Stimulated activated CD4-positive, alpha-beta T cell treated with anti-CD3 and anti-CD28 coated beads, TNF-alpha, amount 100 ng/mL, for 4 hours (primary cell): ENCODE measurements at regions not wholly inside any gene's neighbourhood (a gene's known extent, or its start where the extent isn't known, plus 50 kb on each side); places are given as distances from the start of the nearest gene placed in this dataset.
"Not testable (repeated sequence)": the region's sequence is repeated elsewhere in the genome, so short reads cannot be mapped to it uniquely, and the experiment has no call there.

Source experiments
- DNase-seq, 3 experiments: peaks; one replicate each; pipeline ENCODE4 v3.0.0-alpha.2; 2020; ENCODE audit warnings: low read depth in 3 of 3

DNA sequence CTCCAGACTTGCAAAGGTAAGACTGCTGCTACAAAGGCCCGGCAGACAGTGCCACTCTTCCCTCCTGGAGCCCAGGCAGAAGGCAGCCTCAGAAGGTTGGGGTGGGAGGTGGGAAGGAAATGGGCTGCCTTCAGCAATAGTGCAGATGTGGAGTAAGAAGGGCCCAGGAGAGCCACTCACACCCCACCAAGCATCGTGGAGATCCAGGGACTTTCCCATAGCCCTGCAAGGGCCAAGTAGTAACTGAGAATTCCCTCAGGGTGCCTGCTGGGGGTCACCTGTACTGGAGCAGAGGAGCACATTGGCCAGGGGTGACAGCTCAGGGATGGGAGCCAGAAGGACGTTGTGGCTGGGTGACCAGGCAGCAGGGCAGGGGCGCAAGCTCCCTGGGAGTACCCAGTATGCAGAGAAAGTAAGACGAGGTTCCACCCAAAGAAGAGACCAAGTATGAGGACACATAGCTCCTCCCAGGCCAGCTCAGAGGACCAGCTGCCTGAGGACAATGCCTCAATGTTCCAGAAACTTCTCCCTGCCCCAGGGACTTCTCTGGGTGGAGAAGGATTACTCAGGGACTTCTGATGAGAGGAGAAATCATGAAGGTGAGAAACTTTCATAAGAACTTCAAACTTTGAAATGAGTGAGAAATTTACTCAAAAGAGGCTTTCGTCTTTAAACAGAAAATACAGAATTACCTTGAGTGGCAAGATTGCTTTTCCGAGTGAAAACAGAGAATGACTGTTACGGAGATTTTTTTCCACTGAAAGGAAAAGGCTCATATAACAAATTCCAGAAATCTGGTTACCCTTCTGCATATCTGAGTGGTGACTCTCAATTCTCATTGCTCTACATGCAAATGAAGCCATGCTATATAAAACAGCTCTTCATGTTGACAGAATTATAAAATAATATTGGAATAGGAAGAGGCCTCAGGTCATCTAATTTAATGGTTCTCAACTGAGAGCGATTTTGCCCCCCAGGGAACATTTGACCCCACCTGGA, 87.9 kb upstream of the TRIO start:
- no peak for DNase-seq

DNA sequence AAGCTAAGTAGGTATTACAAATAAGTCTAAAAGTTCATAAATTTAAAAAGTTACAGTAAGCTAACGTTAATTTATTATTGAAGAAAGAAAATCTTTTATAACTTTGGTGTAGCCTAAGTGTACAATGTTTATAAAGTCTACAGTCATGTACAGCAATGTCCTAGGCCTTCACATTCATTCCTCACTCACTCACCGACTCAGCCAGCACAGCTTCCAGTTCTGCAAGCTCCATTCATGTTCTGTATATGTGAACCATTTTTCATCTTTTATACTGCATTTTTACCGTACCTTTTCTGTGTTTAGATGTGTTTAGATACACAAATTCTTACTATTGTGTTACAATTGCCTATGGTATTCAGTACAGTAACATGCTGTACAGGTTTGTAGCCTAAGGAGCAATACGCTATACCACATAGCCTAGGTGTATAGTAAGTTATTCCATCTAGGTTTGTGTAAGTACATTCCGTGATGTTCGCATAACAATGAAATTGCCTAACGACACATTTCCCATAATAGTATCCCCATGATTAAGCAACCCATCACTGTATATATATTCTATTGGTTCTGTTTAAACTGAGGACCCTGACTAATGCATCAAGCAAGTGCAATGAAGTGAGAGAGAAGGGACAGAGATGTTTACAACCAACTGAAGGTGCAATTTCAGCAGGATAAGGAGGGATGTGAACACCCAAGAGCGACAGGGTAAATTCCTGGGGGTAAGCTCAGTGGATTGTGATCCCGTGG, 88.9 kb upstream of the TRIO start:
- no peak for DNase-seq

DNA sequence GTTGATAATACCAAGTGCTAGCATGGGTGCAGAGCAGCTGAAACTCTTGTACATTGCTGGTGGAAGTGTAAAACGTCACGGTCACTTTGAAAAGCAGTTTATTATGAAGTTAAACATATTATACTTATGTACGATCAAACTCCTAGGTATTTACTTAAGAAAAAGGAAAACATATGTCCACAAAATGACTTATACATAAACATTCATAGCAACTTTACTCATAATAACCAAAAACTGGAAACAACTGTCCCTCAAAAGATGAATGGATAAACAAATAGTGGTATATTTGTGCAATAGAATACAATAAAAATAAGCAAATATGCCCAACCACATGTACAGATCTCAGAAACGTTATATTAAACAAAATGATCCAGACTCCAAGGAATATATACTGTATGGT, 92.3 kb upstream of the TRIO start:
- no peak for DNase-seq

DNA sequence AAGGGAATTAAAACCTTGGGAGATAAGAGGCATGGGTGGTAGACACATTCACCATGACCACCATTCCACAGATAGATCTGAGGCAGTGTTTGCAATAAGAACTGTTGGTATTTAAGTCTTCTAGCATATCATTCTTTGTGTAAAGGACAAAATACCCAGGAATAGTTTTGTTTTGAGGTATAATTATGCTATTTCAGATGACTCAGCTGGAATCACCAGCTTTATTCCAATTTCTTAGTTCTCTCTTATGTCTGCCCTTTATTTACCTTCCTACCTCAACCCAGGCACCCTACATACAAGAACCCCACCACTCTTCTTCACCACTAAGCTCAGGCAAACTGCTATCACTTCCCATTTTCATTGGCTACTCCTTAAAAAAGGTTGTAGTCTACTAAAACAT, 94.7 kb upstream of the TRIO start:
- DNase-seq = no peak

DNA sequence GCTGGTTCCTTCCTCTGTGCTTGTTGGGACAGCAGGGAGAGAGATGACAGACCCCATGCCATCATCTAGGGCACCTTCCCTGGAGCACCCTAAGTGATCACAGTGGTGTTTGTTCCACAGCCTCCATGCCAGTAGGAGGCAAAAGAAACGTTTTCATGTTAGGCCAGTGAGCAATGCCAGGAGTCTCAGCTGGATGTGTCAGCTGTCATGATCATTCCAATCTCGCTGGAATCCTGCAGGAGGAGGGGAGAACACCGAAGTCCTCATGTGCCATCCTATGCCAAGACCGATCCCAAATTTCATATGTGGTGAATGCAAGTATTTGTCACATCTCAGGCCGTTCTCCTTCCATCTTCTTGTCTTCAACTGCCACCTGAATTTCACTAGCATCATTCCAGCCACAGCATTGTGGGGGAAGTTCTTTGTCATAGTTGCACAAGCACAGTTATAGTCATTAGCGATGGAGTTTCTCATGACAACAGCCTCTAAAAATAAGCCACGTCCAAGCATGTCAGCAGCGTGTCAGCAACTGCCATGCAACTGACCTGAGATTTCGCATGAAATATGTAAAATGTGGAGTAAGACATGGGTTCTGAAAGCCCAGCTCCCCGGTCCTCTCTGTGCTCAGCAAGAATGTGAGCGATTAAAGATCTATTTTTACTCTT, 97.2 kb upstream of the DNAH5 start:
- DNase-seq = no peak

DNA sequence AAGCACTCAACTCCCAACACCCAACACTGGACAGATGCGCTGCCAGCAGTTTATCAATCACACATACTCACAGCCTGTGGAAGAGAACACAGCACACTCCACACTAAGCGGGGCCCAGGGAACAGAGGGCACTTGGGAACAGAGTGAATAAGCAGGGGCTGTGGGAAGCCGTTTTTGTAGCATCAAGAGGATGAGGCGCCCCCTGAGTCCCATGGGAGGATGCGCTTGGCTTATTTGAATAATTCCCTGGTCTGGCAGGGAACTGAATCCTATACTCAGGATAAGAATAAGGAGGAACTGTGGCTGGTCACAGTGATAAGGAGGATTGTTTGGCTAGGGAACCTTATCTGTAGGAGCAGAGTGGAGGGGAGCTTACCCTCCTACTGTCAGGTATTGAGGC, 96.1 kb upstream of the DNAH5 start:
- DNase-seq = no peak

DNA sequence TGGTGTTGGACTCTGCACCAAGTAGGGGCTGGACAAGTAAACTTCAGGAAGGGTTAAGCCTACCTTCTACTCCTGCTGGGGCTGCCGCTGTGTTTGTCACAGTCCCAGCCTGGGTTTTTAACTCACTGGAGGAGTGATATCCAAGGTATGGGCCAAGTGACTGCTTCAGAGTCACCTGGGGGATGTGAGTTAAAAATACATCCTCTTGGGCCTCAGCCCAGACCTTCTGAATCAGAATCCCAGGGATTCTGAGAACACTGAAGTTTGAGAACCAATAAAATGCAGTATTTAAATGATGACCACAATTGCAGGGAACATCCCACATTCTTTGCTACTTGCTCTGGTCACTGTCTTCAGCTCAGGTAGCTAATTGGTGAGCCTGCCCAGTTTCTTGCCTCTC, 95.1 kb upstream of the DNAH5 start:
- DNase-seq = no peak

DNA sequence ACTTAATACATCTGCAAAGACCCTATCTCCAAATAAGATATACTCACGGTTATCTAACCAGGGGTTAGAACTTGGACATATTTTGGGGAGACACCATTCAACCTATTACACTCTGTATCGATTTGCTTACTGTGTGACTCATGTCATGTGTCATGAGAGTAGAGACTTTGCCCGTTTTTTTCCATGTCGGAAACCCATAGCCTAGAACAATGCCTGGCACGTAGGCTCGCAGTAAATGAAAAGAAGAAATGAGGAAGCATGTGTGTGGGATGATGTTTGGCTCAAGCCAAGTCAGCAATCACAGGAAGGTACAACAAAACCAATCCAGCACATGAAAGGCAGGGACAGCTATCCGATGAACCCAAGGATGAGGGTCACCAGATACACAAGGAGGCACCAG, 94.6 kb upstream of the DNAH5 start:
- no peak for DNase-seq

DNA sequence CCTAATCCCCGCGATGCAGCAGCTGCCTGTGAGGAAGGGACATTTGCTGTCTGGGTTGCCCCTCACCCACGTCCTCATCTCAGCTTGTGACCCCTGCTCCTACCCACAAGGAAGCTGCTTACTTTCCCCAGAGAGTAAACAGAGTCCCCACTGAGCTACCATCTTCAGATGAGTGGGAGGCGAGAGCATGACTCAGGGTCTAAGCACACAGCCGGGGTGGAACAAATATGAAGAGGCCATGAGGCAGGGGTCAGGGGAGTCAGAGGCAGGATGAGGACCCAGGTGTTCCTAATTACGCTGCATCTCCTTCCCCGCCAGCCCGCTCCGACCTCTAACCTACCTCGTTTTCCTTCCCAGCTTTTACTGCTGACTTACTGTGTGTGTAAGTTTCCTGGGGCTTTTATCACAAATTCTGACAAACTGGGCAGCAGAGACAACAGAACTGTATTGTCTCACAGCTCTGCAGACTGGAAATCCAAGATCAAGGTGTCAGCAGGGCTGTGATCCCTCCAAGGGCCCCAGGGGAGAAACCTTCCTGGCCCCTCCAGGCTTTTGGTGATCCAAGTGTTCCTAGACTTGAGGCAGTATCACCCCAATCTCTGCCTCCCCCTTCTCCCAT, 94.0 kb upstream of the DNAH5 start:
- DNase-seq = no peak

DNA sequence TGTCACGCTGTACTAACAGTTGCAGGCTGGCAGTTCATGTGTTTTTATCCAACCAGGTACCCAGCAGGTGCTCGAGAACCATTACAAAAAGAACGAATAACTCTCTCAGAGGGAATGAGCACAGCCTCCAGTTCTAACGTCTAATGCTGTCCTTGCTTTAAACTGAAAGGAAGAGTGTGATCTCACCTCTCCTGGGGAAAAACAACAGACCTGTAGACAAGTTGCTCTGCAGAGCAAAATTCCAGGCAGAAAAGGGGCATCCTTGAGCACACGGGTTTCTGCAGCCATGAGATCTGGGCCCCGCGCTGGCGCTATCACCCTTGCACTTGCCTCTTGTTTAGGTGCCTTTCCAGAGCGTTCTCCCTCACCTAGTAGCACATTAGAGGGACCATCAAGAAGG, 92.5 kb upstream of the DNAH5 start:
- DNase-seq = no peak

DNA sequence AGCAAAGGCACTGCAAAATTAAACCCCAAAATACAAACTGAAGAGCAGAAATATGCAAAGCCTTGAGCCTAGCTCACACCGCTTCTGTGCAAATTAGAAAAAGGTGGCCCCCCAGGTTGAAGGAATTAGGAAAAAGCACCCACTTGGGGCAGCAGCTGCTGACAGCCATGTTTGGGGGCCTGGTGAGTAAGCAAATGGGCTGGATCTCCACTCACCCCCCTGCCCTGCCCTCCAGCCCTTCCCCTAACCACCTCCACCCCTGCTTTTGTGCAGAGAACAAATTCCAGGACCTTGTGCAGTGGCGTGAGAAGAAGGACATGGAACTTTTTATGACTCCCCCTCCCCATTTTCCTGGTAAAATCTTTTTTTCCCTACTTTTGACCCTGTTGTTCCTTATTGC, 92.0 kb upstream of the DNAH5 start:
- no peak for DNase-seq

DNA sequence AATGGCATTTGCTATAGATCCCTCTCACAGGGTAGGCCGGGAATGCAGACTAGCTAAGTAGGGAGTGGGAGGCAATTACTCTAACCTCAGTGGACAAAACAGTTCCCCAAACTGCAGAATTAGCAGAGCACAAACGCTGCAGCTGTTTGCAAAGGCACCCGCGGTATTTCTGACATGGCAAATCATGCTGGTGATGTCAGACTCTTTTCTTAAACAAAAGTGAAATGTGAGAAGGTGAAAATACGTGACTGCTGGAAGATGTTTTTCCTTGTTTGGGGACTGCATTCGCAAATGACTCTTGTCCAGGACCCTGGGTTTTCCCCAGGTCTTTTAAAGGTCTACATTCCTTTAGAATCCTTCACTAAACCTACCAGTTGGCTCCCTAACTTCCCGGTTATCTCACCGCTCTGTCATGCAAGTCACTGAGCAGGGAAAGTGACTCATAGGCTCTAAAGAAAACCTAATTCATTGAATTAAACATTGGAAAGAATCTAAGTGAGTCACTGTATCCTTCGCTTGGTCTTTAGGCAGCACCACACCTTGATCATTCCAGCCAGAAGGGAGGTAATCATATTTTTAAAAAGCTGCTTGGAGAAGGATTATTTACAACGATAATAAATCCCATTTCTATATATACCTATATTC, 91.5 kb upstream of the DNAH5 start:
- DNase-seq = no peak

DNA sequence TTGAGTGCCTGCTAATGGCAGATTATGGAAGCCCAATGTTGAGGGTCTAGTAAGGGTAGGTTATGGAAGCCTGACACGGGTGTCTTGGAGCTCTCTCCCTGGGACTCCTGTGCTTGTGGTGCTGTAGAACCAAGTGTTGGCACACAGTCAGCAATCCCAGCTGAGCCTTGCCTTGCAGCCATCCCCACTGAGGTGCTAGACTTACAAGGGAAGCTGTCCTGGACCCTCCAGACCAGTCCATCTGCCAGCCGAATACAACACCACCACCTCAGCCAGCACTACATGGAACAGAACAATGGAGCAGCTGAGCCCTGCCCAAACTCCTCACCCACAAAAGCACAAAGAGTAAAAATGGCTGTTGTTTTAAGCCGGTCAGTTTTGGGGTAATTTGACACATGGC, 90.5 kb upstream of the DNAH5 start:
- DNase-seq = no peak

DNA sequence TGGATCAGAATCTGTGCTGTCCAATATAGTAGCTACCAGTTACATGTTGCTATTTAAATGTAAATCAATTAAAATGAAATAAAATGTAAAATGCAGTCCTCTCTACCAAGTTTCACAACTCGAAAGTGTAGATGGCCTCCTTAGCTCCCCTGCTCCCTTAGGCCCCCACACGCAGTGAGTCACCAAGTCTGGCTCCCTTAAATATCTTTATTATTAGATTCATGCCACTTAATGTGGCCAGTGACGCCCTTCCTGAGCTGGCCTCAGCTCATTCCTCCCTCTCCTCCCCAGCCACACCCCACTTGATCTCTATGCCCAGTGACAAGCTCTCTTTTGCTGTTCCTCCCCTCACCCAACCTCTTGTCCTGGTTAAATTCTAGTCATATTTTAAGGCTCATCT, 88.4 kb upstream of the DNAH5 start:
- no peak for DNase-seq

DNA sequence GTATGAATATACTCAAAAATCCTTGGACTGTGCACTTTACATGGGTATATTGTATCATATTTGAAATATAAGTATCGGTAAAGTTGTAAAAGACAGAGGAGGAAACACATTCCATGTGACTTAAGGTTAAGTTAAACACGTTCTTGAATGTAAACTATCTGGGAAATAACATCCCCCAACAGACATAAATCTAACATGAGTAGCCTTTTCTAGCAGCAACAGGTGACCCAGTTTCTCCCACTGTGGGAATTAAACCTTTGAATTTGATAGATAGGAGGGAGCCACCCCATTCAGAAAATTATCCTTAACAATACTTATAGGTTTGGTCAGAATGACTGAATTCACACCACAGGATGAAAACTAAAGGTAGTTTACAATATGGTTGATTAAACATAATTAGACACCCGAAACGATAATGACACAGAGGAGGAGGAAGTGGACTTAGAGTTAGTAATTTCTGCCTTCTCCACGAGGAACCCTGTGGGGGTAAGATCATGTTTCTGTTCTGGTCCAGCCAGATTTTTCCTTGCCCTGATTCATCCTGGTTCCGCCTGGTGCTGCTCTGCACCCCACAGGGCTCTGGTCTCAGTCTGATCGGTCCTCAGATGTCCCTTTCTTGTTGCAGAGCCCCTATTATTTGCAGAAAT, 84.6 kb upstream of the DNAH5 start:
- no peak for DNase-seq

DNA sequence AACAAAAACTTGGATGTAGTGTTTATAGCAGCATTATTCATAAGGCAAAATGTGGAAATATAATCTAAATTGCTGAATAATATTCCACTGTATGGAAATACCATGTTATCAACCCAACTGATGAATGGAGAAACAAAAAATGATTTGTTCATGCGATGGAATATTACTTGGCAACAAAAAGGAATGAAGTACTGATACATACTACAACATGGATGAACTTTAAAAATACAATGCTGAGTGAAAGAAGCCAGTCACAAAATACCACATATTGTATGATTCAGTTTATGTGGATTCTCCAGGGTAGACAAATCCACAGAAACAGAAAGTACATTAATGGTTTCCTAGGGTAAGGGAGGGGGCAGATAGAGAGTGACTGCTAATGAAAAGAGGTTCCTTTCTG, 83.7 kb upstream of the DNAH5 start:
- no peak for DNase-seq

DNA sequence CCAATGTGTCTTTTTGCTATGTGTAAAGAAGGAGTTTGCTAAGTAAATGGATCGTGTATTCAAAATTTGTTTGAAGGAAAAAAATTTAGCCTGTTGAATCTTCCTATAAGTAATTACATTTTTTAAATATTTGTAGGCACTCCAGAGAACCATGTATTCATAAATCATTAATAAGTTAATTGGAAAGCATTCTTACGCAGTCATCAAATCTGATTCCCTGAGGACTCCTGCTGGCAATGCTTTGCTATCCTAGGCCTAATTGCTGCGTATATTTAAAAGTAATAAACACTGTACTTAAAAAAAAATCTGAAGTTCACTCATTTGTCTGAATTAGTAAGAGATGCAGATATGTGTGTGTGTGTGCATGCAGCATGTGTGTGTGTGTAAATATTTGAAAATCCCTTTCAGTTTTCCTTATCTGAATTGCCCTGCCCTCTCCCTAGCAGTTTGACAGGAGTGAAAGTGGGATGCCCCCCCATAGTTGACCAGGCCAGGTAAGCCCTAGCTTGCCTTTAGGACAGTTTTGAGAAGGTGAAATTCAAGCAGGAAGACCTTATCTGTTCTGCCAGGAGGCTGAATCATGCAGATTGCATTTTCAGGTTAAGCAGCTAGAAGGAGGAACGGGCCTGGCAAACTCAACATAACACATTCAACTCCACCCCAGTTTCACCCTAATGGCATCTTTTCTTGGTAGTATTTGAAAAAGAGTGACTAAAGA, 81.2 kb upstream of the DNAH5 start:
- DNase-seq = no peak

DNA sequence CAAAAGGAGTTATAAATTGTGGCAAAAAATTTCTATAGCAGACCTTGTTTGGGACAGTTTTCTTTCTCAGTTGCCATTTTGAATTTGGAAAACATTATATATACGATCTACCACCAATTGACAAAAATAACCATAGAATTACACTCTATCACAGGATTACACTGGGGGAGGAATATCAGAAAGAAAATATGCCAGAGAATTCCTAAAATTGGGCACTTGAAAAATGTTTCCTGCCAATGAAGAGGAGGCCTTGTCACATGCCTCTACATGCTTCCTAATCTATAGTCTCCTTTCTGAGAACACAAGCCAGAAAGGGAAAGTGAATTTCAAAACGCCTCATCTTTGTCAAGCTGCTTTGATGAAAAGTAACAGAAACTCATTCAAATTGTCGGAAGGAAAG, 78.5 kb upstream of the DNAH5 start:
- no peak for DNase-seq

DNA sequence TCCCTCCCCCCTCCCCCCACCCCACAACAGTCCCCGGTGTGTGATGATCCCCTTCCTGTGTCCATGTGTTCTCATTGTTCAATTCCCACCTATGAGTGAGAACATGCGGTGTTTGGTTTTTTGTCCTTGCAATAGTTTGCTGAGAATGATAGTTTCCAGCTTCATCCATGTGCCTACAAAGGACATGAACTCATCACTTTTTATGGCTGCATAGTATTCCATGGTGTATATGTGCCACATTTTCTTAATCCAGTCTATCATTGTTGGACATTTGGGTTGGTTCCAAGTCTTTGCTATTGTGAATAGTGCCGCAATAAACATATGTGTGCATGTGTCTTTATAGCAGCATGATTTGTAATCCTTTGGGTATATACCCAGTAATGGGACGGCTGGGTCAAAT, 76.5 kb upstream of the DNAH5 start:
- not testable (repeated sequence) for DNase-seq

DNA sequence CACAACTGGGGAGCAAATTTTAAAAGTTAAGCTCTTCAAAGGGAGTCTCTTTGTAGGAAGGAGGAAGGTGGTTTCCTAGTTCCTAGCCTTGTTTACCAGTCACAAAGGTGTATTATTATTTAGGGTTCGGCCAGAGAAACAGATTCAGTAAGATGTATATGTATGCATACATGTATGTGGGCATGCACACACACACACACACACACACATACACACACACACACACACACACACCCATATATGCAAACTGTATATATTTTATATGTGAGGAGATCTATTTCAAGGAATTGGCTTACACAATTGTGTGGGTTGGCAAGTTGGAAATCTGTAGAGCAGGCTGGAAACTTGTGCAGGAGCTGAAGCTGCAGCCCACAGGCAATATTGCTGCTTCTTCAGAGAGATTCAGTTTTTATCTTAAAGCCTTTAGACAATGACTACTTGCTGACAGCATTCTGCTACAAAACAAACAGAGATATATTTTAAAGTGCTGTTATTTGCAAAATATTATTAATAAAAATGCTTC, 75.3 kb upstream of the DNAH5 start:
- DNase-seq = no peak
